CD4-positive, alpha-beta T cell (primary cell): ENCODE measurements at regions not wholly inside any gene's neighbourhood (a gene's known extent, or its start where the extent isn't known, plus 50 kb on each side); places are given as distances from the start of the nearest gene placed in this dataset.

Experiments
- ATAC-seq: fragments of 200-7000 bp; cut with Tn5 transposase; one replicate; pipeline ENCODE4 v1.10.0; 2022; ENCODE audit warnings: mild to moderate bottlenecking; ENCODE audit not compliant: poor library complexity
- CTCF ChIA-PET: fragments of 350-600 bp; sonication (Branson Sonifier 250); formaldehyde crosslinking; loops from one replicate; lab custom pipeline; 2021; ENCODE audit warnings: antibody characterized with exemption, inconsistent platforms; lab: Charles Lee
- POLR2A ChIA-PET: fragments of 350-600 bp; sonication (Branson Sonifier 250); formaldehyde crosslinking; loops from one replicate; lab custom pipeline; 2021; ENCODE audit warnings: antibody characterized with exemption, inconsistent platforms; lab: Charles Lee
- DNase-seq, 14 experiments: peaks; one replicate each; pipeline ENCODE4 v3.0.0-alpha.2; 2013 to 2020; ENCODE audit warnings: mixed read lengths in 2 of 14
- H3K27ac ChIP-seq, 2 donors: one replicate each; pipeline versions ENCODE4 v1.5.1 to v1.7.0; 2013; ENCODE audit warnings: low read length in 2 of 2, low read depth in 1 of 2, mild to moderate bottlenecking in 1 of 2
- H3K27me3 ChIP-seq, 2 experiments: 1 replicate in 1 of 2; 2 replicates in 1 of 2; pipeline versions ENCODE4 v1.6.1 to v1.7.0; 2013; ENCODE audit warnings: low read length in 2 of 2, control low read depth in 1 of 2, mild to moderate bottlenecking in 1 of 2, moderate library complexity in 1 of 2; ENCODE audit not compliant: insufficient read depth in 2 of 2, control insufficient read depth in 1 of 2
- H3K36me3 ChIP-seq: one replicate; pipeline ENCODE4 v1.6.1; 2013; ENCODE audit warnings: low read length, control low read depth; ENCODE audit not compliant: insufficient read depth
- H3K4me1 ChIP-seq: one replicate; pipeline ENCODE4 v1.6.1; 2013; ENCODE audit warnings: low read length, control low read depth; ENCODE audit not compliant: insufficient read depth
- H3K4me3 ChIP-seq: one replicate; pipeline ENCODE4 v1.5.1; 2013; ENCODE audit warnings: mild to moderate bottlenecking, low read length, moderate library complexity
- H3K9me3 ChIP-seq, 2 experiments: 1 replicate in 1 of 2; 2 replicates in 1 of 2; pipeline versions ENCODE4 v1.6.1 to v1.7.0; 2013; ENCODE audit warnings: low read length in 2 of 2, mild to moderate bottlenecking in 2 of 2, control low read depth in 1 of 2, moderate library complexity in 1 of 2; ENCODE audit not compliant: control insufficient read depth in 1 of 2, insufficient read depth in 1 of 2
- H3K27ac Mint-ChIP-seq: one replicate; pipeline ENCODE4 v1.8.0; 2020; ENCODE audit warnings: mixed read lengths
- H3K27me3 Mint-ChIP-seq: one replicate; pipeline ENCODE4 v1.8.0; 2021; ENCODE audit warnings: mixed read lengths
- H3K36me3 Mint-ChIP-seq: one replicate; pipeline ENCODE4 v1.8.0; 2021; ENCODE audit warnings: low read depth, mixed read lengths
- H3K4me1 Mint-ChIP-seq: one replicate; pipeline ENCODE4 v1.8.0; 2021; ENCODE audit warnings: low read depth, mixed read lengths
- H3K4me3 Mint-ChIP-seq: one replicate; pipeline ENCODE4 v1.8.0; 2020; ENCODE audit warnings: mild to moderate bottlenecking, mixed read lengths
- H3K9me3 Mint-ChIP-seq: one replicate; pipeline ENCODE4 v1.8.0; 2020; ENCODE audit warnings: mixed read lengths
- CTCF ChIP-seq: fragments of 200-600 bp; IDR thresholded peaks from one replicate; pipeline ENCODE4 v1.8.0; 2022; ENCODE audit warnings: antibody characterized with exemption, mild to moderate bottlenecking
- intact Hi-C, 2 experiments: fragments of 100-400 bp; cut with DNase I in 1 of 2; cut with micrococcal nuclease in 1 of 2; formaldehyde crosslinking; loops; one replicate each; pipeline versions ENCODE4 v1.15.1 to v1.9.0; 2023 to 2025; cut with DNase I, micrococcal nuclease

DNA sequence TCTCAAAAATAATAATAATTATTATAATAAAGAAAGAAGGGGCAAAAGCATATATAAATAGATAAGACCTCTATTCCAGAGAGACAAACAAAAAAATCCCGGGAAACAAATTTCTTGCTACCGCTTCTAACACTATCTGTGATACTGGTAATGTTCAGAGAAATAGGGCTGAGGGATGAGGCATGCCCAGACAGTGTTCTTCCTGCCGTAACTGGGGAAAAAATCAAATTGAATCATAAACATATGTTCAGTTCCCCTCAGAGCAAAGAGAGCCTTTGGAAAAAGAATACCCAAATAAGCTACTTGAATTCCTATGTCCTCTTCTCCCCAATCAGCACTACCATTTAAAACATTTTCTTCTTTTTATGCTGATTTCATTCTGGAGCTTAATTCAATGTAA lies 688.0 kb downstream of the KCNJ2 start:
- H3K27ac Mint-ChIP-seq: no peak overlapping the region

DNA sequence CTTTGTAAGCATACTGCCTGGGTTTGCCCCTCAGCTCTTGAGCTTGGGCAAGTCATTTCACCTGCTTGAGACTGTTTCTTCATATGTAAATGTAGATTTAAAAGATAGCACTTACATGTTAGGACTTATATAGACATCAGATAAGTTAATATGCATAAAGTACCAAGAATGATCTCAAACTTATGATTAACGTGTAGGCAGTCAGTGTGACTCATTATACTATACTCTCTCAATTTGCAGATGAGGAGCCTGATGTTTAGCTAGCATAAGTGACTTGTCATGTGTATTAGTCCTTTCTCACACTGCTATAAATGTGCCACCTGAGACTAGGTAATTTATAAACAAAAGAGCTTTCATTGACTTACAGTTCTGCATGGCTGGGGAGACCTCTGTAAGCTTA lies 690.5 kb downstream of the KCNJ2 start:
- no peaks in the 10 kb centered on the region for H3K4me1 Mint-ChIP-seq
- H3K9me3 Mint-ChIP-seq: peaks cover 4% of the 10 kb centered on the region
- no peak overlapping the region for H3K4me3 Mint-ChIP-seq
- H3K9me3 ChIP-seq: peaks cover 0 to 12% of the 10 kb centered on the region in 2 experiments
- H3K4me1 ChIP-seq: no peaks in the 10 kb centered on the region
- no peak overlapping the region for H3K4me3 ChIP-seq
- H3K36me3 Mint-ChIP-seq: no peaks in the 10 kb centered on the region
- ChIA-PET POLR2A (no interaction called here), CTCF (no interaction called here)
- TF ChIP-seq CTCF: no peak
- intact Hi-C loops: loop anchor here in 1 of 2 experiments (10.0 kb wide), 1 partner anchor 55 kb away; no protein-coding TSS in a partner anchor
- DNase-seq (no peak), ATAC-seq (no peak)
- no peaks in the 10 kb centered on the region for H3K27me3 ChIP-seq
- no peaks in the 10 kb centered on the region for H3K27me3 Mint-ChIP-seq
- H3K27ac ChIP-seq: no peak overlapping the region
- no peak overlapping the region for H3K27ac Mint-ChIP-seq
- H3K36me3 ChIP-seq: no peaks in the 10 kb centered on the region

More for the DNA sequence above, 688.0 kb downstream of the KCNJ2 start:
- POLR2A ChIA-PET: no interaction called here
- Histone ChIP-seq H3K4me1 (no peaks in the 10 kb centered on the region), H3K4me3 (no peak overlapping the region), H3K27me3 (no peaks in the 10 kb centered on the region), H3K27ac (no peak overlapping the region), H3K36me3 (no peaks in the 10 kb centered on the region), H3K9me3 (peaks cover 0 to 9% of the 10 kb centered on the region in 2 experiments)
- CTCF ChIA-PET: no interaction called here
- TF ChIP-seq CTCF: no peak
- Mint-ChIP-seq H3K36me3 (no peaks in the 10 kb centered on the region), H3K27me3 (no peaks in the 10 kb centered on the region), H3K9me3 (peaks cover 4% of the 10 kb centered on the region), H3K4me1 (no peaks in the 10 kb centered on the region), H3K4me3 (no peak overlapping the region)
- no peak for ATAC-seq
- intact Hi-C loops: loop anchor here in 1 of 2 experiments (10.0 kb wide), 1 partner anchor 57 kb away; no protein-coding TSS in a partner anchor
- DNase-seq: no peak

DNA sequence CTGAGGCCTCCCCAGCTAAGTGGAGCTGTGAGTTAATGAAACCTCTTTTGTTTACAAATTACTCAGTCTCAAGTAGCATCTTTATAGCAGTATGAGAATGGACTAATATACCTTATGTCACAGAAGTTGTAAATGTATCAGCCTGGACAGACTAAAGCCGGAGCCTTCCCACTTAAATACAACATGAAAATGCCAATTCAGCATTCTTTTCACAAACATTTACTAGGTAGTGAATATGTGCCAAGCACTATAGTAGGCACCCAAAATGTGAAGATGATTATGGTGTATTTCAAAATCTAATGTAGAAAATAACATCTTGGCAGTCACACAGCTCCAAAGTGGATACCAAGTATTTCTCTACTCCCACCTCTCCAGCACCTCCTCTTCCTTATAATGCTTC lies 693.0 kb downstream of the KCNJ2 start:
- no peak for TF ChIP-seq CTCF
- CTCF ChIA-PET: no interaction called here
- peaks cover 4% of the 10 kb centered on the region for H3K9me3 Mint-ChIP-seq
- no peak overlapping the region for H3K4me3 Mint-ChIP-seq
- H3K4me1 Mint-ChIP-seq: no peaks in the 10 kb centered on the region
- no peaks in the 10 kb centered on the region for H3K36me3 Mint-ChIP-seq
- no peak for ATAC-seq
- intact Hi-C loops: no loop called here
- H3K36me3 ChIP-seq: no peaks in the 10 kb centered on the region
- no peaks in the 10 kb centered on the region for H3K4me1 ChIP-seq
- no peak overlapping the region for H3K27ac ChIP-seq
- POLR2A ChIA-PET: no interaction called here
- no peaks in the 10 kb centered on the region for H3K27me3 ChIP-seq
- no peak overlapping the region for H3K4me3 ChIP-seq
- H3K27me3 Mint-ChIP-seq: no peaks in the 10 kb centered on the region
- DNase-seq: no peak
- H3K9me3 ChIP-seq: peaks cover 0 to 13% of the 10 kb centered on the region in 2 experiments
- H3K27ac Mint-ChIP-seq: no peak overlapping the region
